Astrocyte of the cerebellum (primary cell): ENCODE measurements at regions not wholly inside any gene's neighbourhood (a gene's known extent, or its start where the extent isn't known, plus 50 kb on each side); places are given as distances from the start of the nearest gene placed in this dataset.
A peak's percentile ranks its signal among the peaks of the same experiment; 100 is the strongest.

ENCODE experiments used
- DNase-seq: peaks from one replicate; pipeline ENCODE4 v3.0.0-alpha.2; 2011; ENCODE audit warnings: low read depth
- H3K4me3 ChIP-seq: 2 replicates; pipeline ENCODE4 v1.5.1; 2011; ENCODE audit warnings: mild to moderate bottlenecking, low read depth, low read length, moderate library complexity
- in situ Hi-C: cut with HindIII; loops from 2 replicates; pipeline ENCODE4 v1.10.0; 2017; ENCODE audit warnings: low sequenced_read_pairs
- TF ChIP-seq, protein P1 (sequence below): IDR thresholded peaks from 2 replicates; pipeline ENCODE4 v1.5.1; 2012; ENCODE audit warnings: low read length, low read depth, moderate library complexity, mild to moderate bottlenecking; ENCODE audit errors: missing control alignments

- DNase-seq: no peak
- in situ Hi-C loops: no loop called here
- TF ChIP-seq, protein P1, sequence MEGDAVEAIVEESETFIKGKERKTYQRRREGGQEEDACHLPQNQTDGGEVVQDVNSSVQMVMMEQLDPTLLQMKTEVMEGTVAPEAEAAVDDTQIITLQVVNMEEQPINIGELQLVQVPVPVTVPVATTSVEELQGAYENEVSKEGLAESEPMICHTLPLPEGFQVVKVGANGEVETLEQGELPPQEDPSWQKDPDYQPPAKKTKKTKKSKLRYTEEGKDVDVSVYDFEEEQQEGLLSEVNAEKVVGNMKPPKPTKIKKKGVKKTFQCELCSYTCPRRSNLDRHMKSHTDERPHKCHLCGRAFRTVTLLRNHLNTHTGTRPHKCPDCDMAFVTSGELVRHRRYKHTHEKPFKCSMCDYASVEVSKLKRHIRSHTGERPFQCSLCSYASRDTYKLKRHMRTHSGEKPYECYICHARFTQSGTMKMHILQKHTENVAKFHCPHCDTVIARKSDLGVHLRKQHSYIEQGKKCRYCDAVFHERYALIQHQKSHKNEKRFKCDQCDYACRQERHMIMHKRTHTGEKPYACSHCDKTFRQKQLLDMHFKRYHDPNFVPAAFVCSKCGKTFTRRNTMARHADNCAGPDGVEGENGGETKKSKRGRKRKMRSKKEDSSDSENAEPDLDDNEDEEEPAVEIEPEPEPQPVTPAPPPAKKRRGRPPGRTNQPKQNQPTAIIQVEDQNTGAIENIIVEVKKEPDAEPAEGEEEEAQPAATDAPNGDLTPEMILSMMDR: no peak
- no peak overlapping the region for H3K4me3 ChIP-seq
These were observed 403.3 kb downstream of the COG6 start for GRCh38 chr13:40058757-40059236.

GRCh38 chr13:40059540-40060232 is 404.2 kb downstream of the COG6 start:
- TF ChIP-seq, protein P1: no peak
- DNase-seq: no peak
- no peak overlapping the region for H3K4me3 ChIP-seq
- in situ Hi-C loops: no loop called here

DNA sequence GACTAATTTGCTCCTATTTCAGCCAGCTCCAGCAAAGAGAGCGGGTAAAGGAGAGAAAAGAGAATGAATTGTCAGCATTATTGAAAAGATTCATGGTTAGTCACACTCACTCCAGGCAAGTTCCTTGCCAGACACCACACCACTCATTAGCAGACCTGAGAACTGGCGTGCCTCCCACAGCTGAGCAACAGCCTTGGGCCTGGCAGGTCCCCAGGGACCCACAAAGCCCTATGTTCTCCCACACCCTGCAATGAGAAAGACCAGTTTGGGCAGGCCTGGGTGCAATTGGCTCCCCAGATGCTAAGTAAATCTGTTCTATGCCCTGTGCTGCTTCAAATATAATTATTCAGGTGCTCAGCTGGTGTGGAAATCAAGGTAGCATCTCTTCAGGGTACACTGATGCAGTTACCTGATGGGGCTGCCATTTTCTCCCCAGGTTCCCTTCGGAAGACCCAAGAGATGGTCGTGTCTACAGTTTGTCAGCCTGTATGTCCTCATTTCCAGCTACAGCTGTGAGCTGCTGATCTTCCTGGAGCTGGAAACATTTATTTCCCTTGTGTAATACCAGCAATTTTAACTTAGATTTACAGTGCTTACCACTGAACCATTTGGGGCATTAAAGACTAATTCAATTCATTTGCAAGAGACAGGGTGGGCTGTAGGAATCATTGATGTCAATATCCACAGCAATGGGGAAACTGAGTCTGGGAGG is 405.0 kb downstream of the COG6 start:
- peak; percentile 88 for DNase-seq
- H3K4me3 ChIP-seq: no peak overlapping the region
- in situ Hi-C loops: no loop called here
- TF ChIP-seq, protein P1: no peak

DNA sequence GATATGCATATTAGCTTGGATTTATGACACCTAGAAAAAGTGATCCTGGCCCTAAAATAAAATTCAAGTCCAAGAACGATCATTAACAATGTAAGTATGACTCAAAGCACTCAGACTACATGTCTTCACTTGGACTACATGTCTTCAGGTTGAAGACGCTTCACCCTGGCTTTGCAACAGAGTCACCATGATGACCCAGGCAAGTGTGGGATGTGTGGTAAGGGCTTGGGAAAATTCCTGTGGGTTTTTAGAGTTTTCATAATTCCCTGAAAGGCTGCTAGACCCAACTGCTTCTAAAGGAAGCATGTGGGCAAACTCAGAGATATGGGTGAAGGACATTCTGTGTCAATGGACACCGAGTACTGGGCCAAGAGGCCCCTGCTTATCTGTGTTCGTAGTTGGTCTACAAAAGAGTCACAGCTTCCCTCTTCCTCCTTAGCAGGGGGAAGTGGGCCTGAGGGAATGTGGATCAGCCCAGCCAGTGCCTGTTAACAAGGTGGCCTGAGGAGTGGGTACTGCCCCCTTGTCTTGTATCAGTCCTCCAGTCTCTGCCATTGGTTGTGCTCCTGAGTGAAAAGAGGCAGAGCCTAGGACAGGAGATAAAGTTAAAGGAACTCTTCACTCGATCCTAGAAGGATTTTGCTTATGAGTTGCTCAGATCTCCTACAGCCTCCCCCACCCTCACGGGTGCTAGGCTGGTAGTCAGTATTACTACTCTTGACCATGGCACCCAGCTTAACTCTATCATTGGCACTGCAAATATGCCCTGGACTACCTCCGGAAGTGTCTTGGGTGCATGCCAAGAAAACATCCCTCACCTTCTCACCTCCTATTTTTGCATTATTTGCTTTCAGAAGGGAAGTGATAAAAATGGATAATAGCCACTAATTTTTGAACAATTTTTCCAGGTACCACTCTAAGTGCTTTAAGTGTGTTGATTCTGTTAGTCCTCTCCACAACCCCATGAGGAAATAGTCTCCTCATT is 406.3 kb downstream of the COG6 start:
- in situ Hi-C loops: no loop called here
- H3K4me3 ChIP-seq: no peak overlapping the region
- no peak for DNase-seq
- TF ChIP-seq, protein P1: no peak

DNA sequence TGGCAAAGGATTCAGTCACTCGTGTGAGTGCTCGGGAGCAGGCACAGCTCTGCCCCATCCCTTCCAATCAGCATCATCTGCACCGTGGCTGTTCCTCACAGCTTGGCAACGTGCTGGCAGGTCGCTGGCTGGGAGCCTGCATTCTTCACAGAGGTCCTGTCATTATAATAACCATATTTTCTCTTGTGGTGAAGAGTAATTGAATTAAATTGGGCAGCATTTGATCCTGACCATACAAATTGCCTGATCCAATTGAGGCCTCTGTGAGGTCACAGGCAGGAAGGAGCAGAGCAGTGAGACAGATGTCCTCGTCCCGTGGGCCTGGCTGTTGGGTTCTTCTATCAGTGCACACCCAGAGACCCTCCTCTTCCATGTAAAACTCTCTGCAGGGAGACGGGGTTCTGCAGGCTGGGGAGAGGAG is 407.8 kb downstream of the COG6 start:
- in situ Hi-C loops: no loop called here

More for the DNA sequence above, 407.8 kb downstream of the COG6 start:
- DNase-seq: peak; percentile 6
- TF ChIP-seq, protein P1: no peak
- H3K4me3 ChIP-seq: no peak overlapping the region
